ENCODE measurements at regions not wholly inside any gene's neighbourhood (a gene's known extent, or its start where the extent isn't known, plus 50 kb on each side); places are given as distances from the start of the nearest gene placed in this dataset.
"Not testable (repeated sequence)": the region's sequence is repeated elsewhere in the genome, so short reads cannot be mapped to it uniquely, and the experiment has no call there.

GRCh38 chr1:224022249-224022970, 91.5 kb upstream of the FBXO28 start:
- not testable (repeated sequence) for TF ChIP-seq EZH2phosphoT487 (IDR thresholded peaks at IDR 0.05; ENCODE audit: insufficient read depth, low read depth); EZH2 (IDR thresholded peaks at IDR 0.05; ENCODE audit: insufficient read depth, poor library complexity, severe bottlenecking)
